ENCODE measurements at regions not wholly inside any gene's neighbourhood (a gene's known extent, or its start where the extent isn't known, plus 50 kb on each side); places are given as distances from the start of the nearest gene placed in this dataset.

DNA sequence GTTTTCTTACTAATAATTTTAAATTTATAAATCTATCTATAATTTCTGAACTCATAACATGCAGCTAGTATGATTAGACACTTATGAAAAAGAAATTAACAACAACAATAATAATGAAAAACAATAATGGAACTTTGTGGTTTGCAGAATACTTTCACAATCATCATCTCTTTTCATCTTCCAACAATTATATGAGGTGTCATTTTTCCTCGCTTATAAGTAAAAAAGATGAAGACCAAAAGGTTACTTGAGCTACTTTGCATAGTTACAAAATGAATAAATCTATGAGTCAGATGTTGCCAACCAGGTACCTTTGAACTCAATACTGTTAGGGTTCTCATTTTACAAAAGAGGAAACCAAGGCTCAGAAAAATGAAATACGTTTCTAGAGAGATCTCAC, 98.5 kb upstream of the ELOVL6 start:
- Mint-ChIP-seq H3K4me3 (ENCODE audit: unreplicated experiment) (no peak overlapping the region), H3K27me3 (ENCODE audit: unreplicated experiment) (peaks cover 22% of the 10 kb centered on the region), H3K4me1 (ENCODE audit: unreplicated experiment) (no peaks in the 10 kb centered on the region), H3K27ac (ENCODE audit: unreplicated experiment) (no peak overlapping the region), H3K9me3 (ENCODE audit: unreplicated experiment) (no peaks in the 10 kb centered on the region), H3K36me3 (ENCODE audit: unreplicated experiment) (no peaks in the 10 kb centered on the region)
- DNase-seq (ENCODE audit: extremely low spot score, unreplicated experiment) = no peak
- TF ChIP-seq, protein P1, sequence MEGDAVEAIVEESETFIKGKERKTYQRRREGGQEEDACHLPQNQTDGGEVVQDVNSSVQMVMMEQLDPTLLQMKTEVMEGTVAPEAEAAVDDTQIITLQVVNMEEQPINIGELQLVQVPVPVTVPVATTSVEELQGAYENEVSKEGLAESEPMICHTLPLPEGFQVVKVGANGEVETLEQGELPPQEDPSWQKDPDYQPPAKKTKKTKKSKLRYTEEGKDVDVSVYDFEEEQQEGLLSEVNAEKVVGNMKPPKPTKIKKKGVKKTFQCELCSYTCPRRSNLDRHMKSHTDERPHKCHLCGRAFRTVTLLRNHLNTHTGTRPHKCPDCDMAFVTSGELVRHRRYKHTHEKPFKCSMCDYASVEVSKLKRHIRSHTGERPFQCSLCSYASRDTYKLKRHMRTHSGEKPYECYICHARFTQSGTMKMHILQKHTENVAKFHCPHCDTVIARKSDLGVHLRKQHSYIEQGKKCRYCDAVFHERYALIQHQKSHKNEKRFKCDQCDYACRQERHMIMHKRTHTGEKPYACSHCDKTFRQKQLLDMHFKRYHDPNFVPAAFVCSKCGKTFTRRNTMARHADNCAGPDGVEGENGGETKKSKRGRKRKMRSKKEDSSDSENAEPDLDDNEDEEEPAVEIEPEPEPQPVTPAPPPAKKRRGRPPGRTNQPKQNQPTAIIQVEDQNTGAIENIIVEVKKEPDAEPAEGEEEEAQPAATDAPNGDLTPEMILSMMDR (IDR thresholded peaks at IDR 0.05) = no peak

DNA sequence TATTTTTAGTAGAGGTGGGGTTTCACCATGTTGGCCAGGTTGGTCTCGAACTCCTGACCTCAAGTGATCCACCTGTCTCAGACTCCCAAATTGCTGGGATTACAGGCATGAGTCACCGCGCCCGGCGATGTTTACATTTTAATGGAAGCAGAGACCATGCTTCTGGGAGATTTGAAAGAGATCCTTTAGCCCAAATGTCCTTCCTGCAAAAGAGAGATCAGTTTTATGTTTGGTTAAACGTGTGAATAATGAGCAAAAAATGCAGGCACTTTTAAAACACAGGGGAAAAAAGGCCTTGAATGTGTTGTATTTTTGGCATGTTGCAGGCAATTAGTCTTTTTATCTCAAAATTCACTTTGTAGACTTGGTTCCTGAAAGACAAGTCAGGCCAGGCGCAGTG, 95.8 kb upstream of the ELOVL6 start:
- DNase-seq (ENCODE audit: extremely low spot score, unreplicated experiment) = no peak
- H3K27ac Mint-ChIP-seq (ENCODE audit: unreplicated experiment) = no peak overlapping the region
- H3K4me1 Mint-ChIP-seq (ENCODE audit: unreplicated experiment) = no peaks in the 10 kb centered on the region
- no peaks in the 10 kb centered on the region for H3K9me3 Mint-ChIP-seq (ENCODE audit: unreplicated experiment)
- TF ChIP-seq, protein P1 (IDR thresholded peaks at IDR 0.05) = no peak
- H3K27me3 Mint-ChIP-seq (ENCODE audit: unreplicated experiment) = peaks cover 26% of the 10 kb centered on the region
- H3K4me3 Mint-ChIP-seq (ENCODE audit: unreplicated experiment) = no peak overlapping the region
- H3K36me3 Mint-ChIP-seq (ENCODE audit: unreplicated experiment) = no peaks in the 10 kb centered on the region

DNA sequence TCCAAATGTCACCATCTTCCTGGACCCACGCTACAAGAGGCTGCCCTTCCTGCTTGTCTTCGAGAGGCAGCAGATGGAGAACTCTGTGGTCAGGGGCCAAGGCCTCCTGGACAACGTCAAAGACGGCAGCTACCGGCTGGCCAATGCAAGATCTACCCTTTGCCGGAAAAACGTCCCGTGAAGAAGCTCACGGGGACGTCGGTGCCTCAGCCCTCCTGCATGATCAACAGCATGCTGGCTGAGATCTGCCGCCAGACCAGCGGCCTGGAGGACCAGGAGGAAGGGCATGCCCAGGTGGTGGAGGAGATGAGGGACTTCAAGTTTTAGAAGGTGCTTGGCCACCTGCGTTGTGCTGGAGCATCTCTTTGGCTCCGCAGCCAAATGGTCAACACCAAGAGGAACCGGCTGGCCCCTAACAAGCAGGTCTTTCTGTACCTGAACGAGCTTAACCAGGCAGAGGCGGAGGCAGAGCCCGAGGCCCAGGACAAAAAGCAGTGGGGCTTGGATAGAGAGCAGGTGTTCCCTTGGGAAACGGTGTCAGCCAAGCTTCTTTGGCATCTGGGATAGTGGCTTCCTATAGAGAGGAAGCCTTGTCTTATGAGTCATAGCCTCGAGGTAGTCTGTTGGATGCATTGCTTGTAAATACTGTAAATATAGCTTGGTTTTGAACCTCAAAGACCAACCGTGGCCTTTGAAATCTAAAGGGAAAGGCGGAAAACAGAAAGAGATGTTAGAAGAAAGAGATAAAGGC, 94.8 kb upstream of the ELOVL6 start:
- Mint-ChIP-seq H3K27me3 (ENCODE audit: unreplicated experiment) (peaks cover 29% of the 10 kb centered on the region), H3K27ac (ENCODE audit: unreplicated experiment) (no peak overlapping the region), H3K4me1 (ENCODE audit: unreplicated experiment) (no peaks in the 10 kb centered on the region), H3K9me3 (ENCODE audit: unreplicated experiment) (no peaks in the 10 kb centered on the region), H3K4me3 (ENCODE audit: unreplicated experiment) (no peak overlapping the region), H3K36me3 (ENCODE audit: unreplicated experiment) (no peaks in the 10 kb centered on the region)
- TF ChIP-seq, protein P1 (IDR thresholded peaks at IDR 0.05) = no peak
- DNase-seq (ENCODE audit: extremely low spot score, unreplicated experiment) = no peak

DNA sequence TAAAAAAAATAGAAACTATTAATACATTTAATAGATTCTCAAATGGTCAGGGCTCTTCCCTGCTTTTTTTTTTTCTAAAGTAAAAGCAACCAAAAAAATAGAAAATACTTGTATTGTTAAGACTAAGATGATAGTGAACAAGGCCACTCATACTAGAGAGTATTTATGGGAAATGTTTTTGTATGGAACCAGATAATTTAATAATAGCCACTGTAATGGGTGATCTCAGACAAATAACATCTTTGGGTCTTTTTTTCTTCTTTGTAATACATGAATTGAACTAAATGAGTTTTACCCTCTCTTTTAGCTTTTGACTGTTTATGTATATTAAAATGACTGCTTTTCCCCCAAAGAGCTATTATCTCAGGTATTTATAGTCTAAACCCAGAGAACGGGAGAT, 92.1 kb upstream of the ELOVL6 start:
- no peak overlapping the region for H3K4me3 Mint-ChIP-seq (ENCODE audit: unreplicated experiment)
- no peaks in the 10 kb centered on the region for H3K36me3 Mint-ChIP-seq (ENCODE audit: unreplicated experiment)
- DNase-seq (ENCODE audit: extremely low spot score, unreplicated experiment) = no peak
- H3K4me1 Mint-ChIP-seq (ENCODE audit: unreplicated experiment) = no peaks in the 10 kb centered on the region
- H3K27me3 Mint-ChIP-seq (ENCODE audit: unreplicated experiment) = peaks cover 12% of the 10 kb centered on the region
- no peaks in the 10 kb centered on the region for H3K9me3 Mint-ChIP-seq (ENCODE audit: unreplicated experiment)
- no peak overlapping the region for H3K27ac Mint-ChIP-seq (ENCODE audit: unreplicated experiment)
- TF ChIP-seq, protein P1 (IDR thresholded peaks at IDR 0.05) = no peak

DNA sequence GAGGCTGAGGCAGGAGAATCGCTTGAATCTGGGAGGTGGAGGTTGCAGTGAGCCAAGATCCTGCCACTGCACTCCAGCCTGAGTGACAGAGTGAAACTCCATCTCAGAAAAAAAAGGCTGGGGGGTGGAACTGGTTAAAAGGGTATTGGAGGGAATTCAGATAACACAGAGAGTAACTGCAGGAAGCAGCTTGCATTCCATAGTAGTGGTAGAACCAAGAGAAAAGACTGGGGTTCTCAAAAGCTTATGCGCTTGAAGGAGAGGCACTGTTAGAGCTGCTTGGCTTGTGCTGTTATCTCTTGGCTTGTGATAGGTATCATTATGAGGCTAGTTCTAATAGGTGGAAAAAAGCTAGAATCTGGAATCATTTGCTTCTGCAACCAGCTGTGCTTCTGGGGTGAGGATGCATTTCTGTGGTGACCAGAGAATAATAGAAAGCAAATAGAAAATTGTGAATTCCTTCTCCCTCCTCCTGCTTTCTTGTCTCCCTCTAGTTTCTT, 91.2 kb upstream of the ELOVL6 start:
- Mint-ChIP-seq H3K9me3 (ENCODE audit: unreplicated experiment) (no peaks in the 10 kb centered on the region), H3K4me1 (ENCODE audit: unreplicated experiment) (no peaks in the 10 kb centered on the region), H3K36me3 (ENCODE audit: unreplicated experiment) (no peaks in the 10 kb centered on the region), H3K27me3 (ENCODE audit: unreplicated experiment) (peaks cover 9% of the 10 kb centered on the region), H3K27ac (ENCODE audit: unreplicated experiment) (no peak overlapping the region), H3K4me3 (ENCODE audit: unreplicated experiment) (no peak overlapping the region)
- no peak for DNase-seq (ENCODE audit: extremely low spot score, unreplicated experiment)
- TF ChIP-seq, protein P1 (IDR thresholded peaks at IDR 0.05) = no peak
